GM12878 (cell line): ENCODE measurements at regions not wholly inside any gene's neighbourhood (a gene's known extent, or its start where the extent isn't known, plus 50 kb on each side); places are given as distances from the start of the nearest gene placed in this dataset.

Experiments used
- ATAC-seq: fragments of 200-7000 bp; cut with Tn5 transposase; 3 replicates; pipeline ENCODE4 v1.9.1; 2020; ENCODE audit warnings: mild to moderate bottlenecking, moderate library complexity
- BruUV-seq: library from RNA; stranded (reverse); fragments of 400-500 nt; replicated peaks from 2 replicates; lab custom pipeline; 2021; lab: Mats Ljungman, UMichigan
- CTCF ChIA-PET: fragments of 300-600 bp; sonication (Branson Sonifier 250); formaldehyde crosslinking; extraction: SDS; loops from one replicate; lab custom pipeline; 2021; ENCODE audit warnings: inconsistent platforms; lab: Yijun Ruan, JAX
- POLR2A ChIA-PET: fragments of 350-600 bp; formaldehyde crosslinking; extraction: SDS; loops from one replicate; lab custom pipeline; 2021; ENCODE audit warnings: inconsistent platforms; lab: Charles Lee
- RAD21 ChIA-PET: fragments of 300-600 bp; sonication (Branson Sonifier 250); formaldehyde crosslinking; loops from one replicate; lab custom pipeline; 2023; ENCODE audit warnings: antibody characterized with exemption; ENCODE audit not compliant: unreplicated experiment; lab: Charles Lee
- SMC1A ChIA-PET: fragments of 300-600 bp; sonication (Branson Sonifier 250); formaldehyde crosslinking; loops from one replicate; lab custom pipeline; 2023; ENCODE audit not compliant: unreplicated experiment, uncharacterized antibody; lab: Charles Lee
- DNase-seq: peaks from one replicate; pipeline ENCODE4 v3.0.0-alpha.2; 2011; ENCODE audit warnings: low read depth, low spot score
- FAIRE-seq: peaks from 3 replicates; lab custom pipeline; 2011; peaks lifted over from hg19 to GRCh38; lab: Jason Lieb, UNC
- H2AFZ ChIP-seq: 2 replicates; pipeline ENCODE4 v1.6.0; 2011; ENCODE audit warnings: low read depth, low read length, control low read depth; ENCODE audit not compliant: control insufficient read depth
- H3K27ac ChIP-seq: 2 replicates; pipeline ENCODE4 v1.5.1; 2011; ENCODE audit warnings: control low read depth; ENCODE audit not compliant: control insufficient read depth, insufficient read depth
- H3K27me3 ChIP-seq, 2 experiments: replicated peaks in 1 of 2; 2 replicates each; pipeline versions ENCODE4 v1.6.0 to v1.6.1; 2011; ENCODE audit warnings: low read length in 1 of 2; ENCODE audit not compliant: control insufficient read depth in 2 of 2, insufficient read depth in 2 of 2
- H3K36me3 ChIP-seq, 2 experiments: 2 replicates each; pipeline ENCODE4 v1.5.1; 2011; ENCODE audit warnings: low read length in 1 of 2; ENCODE audit not compliant: control insufficient read depth in 2 of 2, insufficient read depth in 2 of 2
- H3K4me1 ChIP-seq: 2 replicates; pipeline ENCODE4 v1.6.1; 2011; ENCODE audit warnings: mild to moderate bottlenecking, low read length, moderate library complexity, mixed read lengths; ENCODE audit not compliant: control insufficient read depth, insufficient read depth
- H3K4me2 ChIP-seq: 2 replicates; pipeline ENCODE4 v1.6.0; 2011; ENCODE audit warnings: control low read depth; ENCODE audit not compliant: control insufficient read depth, insufficient read depth
- H3K4me3 ChIP-seq: fragments of 200-600 bp; sonication (generic); 2 replicates; pipeline ENCODE4 v1.5.1; 2016
- H3K79me2 ChIP-seq: 2 replicates; pipeline ENCODE4 v1.6.0; 2011; ENCODE audit warnings: low read length; ENCODE audit not compliant: control insufficient read depth, insufficient read depth
- H3K9ac ChIP-seq: 2 replicates; pipeline ENCODE4 v1.8.0; 2011; ENCODE audit warnings: low read length, control low read depth, mixed read lengths; ENCODE audit not compliant: control insufficient read depth, insufficient read depth
- H3K9me3 ChIP-seq: replicated peaks from 3 replicates; pipeline ENCODE4 v1.5.1; 2011; ENCODE audit warnings: mild to moderate bottlenecking, low read length; ENCODE audit not compliant: control insufficient read depth, insufficient read depth
- H4K20me1 ChIP-seq: 2 replicates; pipeline ENCODE4 v1.6.0; 2011; ENCODE audit not compliant: control insufficient read depth, insufficient read depth
- ATF3 ChIP-seq: IDR thresholded peaks from 2 replicates; pipeline ENCODE4 v1.6.1; 2011; ENCODE audit warnings: low read depth, mild to moderate bottlenecking, low read length, moderate library complexity, borderline replicate concordance; ENCODE audit errors: extremely low read depth
- BCLAF1 ChIP-seq: fragments of 450-650 bp; IDR thresholded peaks from 2 replicates; pipeline ENCODE4 v1.6.1; 2017; ENCODE audit warnings: antibody characterized with exemption, mild to moderate bottlenecking, moderate library complexity
- DPF2 ChIP-seq: fragments of 450-650 bp; IDR thresholded peaks from 2 replicates; pipeline ENCODE4 v1.6.1; 2017; ENCODE audit warnings: mild to moderate bottlenecking
- ESRRA ChIP-seq: IDR thresholded peaks from 2 replicates; pipeline ENCODE4 v1.6.1; 2012; ENCODE audit warnings: mild to moderate bottlenecking, low read length, improper control_type of control experiment
- FOXM1 ChIP-seq: IDR thresholded peaks from 2 replicates; pipeline ENCODE4 v1.6.1; 2012; ENCODE audit warnings: low read depth, mild to moderate bottlenecking, inconsistent platforms, low read length, moderate library complexity
- MEF2A ChIP-seq: IDR thresholded peaks from 2 replicates; pipeline ENCODE4 v1.6.1; 2011; ENCODE audit warnings: low read depth, mild to moderate bottlenecking, low read length, moderate library complexity; ENCODE audit not compliant: insufficient read depth
- NFYB ChIP-seq: IDR thresholded peaks from 2 replicates; pipeline ENCODE4 v1.6.1; 2011; ENCODE audit warnings: low read depth, mild to moderate bottlenecking, low read length, improper control_type of control experiment, moderate library complexity; ENCODE audit not compliant: insufficient read depth
- SIX5 ChIP-seq: IDR thresholded peaks from 2 replicates; pipeline ENCODE4 v1.6.1; 2011; ENCODE audit warnings: mild to moderate bottlenecking, low read depth, low read length, moderate library complexity; ENCODE audit not compliant: severe bottlenecking
- SMAD1 ChIP-seq: fragments of 450-650 bp; IDR thresholded peaks from 2 replicates; pipeline ENCODE4 v1.6.1; 2018; ENCODE audit warnings: mild to moderate bottlenecking, low read depth; ENCODE audit not compliant: partially characterized antibody
- SMAD5 ChIP-seq: IDR thresholded peaks from 2 replicates; pipeline ENCODE4 v1.6.1; 2016; ENCODE audit warnings: antibody characterized with exemption, low read depth
- ZBTB33 ChIP-seq: fragments of 450-650 bp; IDR thresholded peaks from 2 replicates; pipeline ENCODE4 v1.6.1; 2017; ENCODE audit warnings: mild to moderate bottlenecking
- ZBTB4 ChIP-seq: fragments of 450-650 bp; formaldehyde crosslinking; IDR thresholded peaks from 2 replicates; pipeline ENCODE4 v1.4.0; 2022; ENCODE audit warnings: mild to moderate bottlenecking, moderate library complexity
- ZNF217 ChIP-seq: fragments of 450-650 bp; IDR thresholded peaks from 2 replicates; pipeline ENCODE4 v1.6.1; 2017; ENCODE audit warnings: antibody characterized with exemption, mild to moderate bottlenecking
- WGBS: methylation state at CpG from one replicate; pipeline ENCODE4 v1.1.6; 2016; ENCODE audit warnings: low lambda C conversion rate; ENCODE audit not compliant: insufficient replicate concordance, insufficient coverage; ENCODE audit errors: missing lambda C conversion rate; 5-methylcytosine and 5-hydroxymethylcytosine counted together
- in situ Hi-C: fragments of 300-500 bp; cut with MboI; formaldehyde crosslinking; loops from 9 replicates; pipeline ENCODE4 v1.14.3; 2018; ENCODE audit warnings: mixed read lengths
- intact Hi-C: fragments of 100-400 bp; cut with micrococcal nuclease; formaldehyde crosslinking; loops from one replicate; pipeline ENCODE4 v1.14.2; 2022; ENCODE audit not compliant: unreplicated experiment

GRCh38 chr12:45637242-45637641, 92.3 kb upstream of the ARID2 start:
- 67% methylated on average over 2 of the region's 2 CpGs for WGBS
- BruUV-seq, result no TSS peak
- ATAC-seq, result no peak
- TF ChIP-seq SIX5 (no peak), BCLAF1 (no peak), SMAD5 (no peak), ZNF217 (no peak), SMAD1 (no peak), ZBTB4 (CRISPR knock-in tag) (no peak), ZBTB33 (no peak), NFYB (no peak), ATF3 (no peak), ESRRA (no peak), DPF2 (no peak), MEF2A (no peak), FOXM1 (no peak)

More at GRCh38 chr12:45637242-45637641, 92.3 kb upstream of the ARID2 start:
- ChIA-PET POLR2A (no interaction called here), RAD21 (no interaction called here), CTCF (interaction anchor here (0.9 to 1.0 kb wide), 2 partner anchors 44 to 94 kb away, joined by 3 read pairs; no protein-coding TSS in a partner anchor), SMC1A (no interaction called here)
- no peak overlapping the region for H3K27ac ChIP-seq
- H3K4me3 ChIP-seq, result no peak overlapping the region
- no peak overlapping the region for H3K4me2 ChIP-seq
- H3K9me3 ChIP-seq, result no peaks in the 10 kb centered on the region
- no peaks in the 10 kb centered on the region for H3K27me3 ChIP-seq
- H3K4me1 ChIP-seq, result peaks cover 14% of the 10 kb centered on the region
- no peaks in the 10 kb centered on the region for H3K79me2 ChIP-seq
- intact Hi-C loops (no loop called here), in situ Hi-C loops (no loop called here)
- no peaks in the 10 kb centered on the region for H3K36me3 ChIP-seq
- DNase-seq (no peak), FAIRE-seq (no peak)
- H3K9ac ChIP-seq, result no peak overlapping the region
- H2AFZ ChIP-seq, result no peak overlapping the region
- H4K20me1 ChIP-seq, result no peaks in the 10 kb centered on the region
